Nephron (organoid): ENCODE measurements at regions not wholly inside any gene's neighbourhood (a gene's known extent, or its start where the extent isn't known, plus 50 kb on each side); places are given as distances from the start of the nearest gene placed in this dataset.

Experiments used
- H3K27ac Mint-ChIP-seq, 3 experiments: 2 replicates each; pipeline ENCODE4 v1.8.0; 2020; ENCODE audit warnings: mixed read lengths in 3 of 3, mild to moderate bottlenecking in 2 of 3, moderate library complexity in 1 of 3
- H3K27me3 Mint-ChIP-seq: 2 replicates; pipeline ENCODE4 v1.8.0; 2021; ENCODE audit warnings: low read depth, mild to moderate bottlenecking, moderate library complexity, mixed read lengths
- H3K36me3 Mint-ChIP-seq: 2 replicates; pipeline ENCODE4 v1.8.0; 2020; ENCODE audit warnings: low read depth, mixed read lengths
- H3K4me1 Mint-ChIP-seq: 2 replicates; pipeline ENCODE4 v1.8.0; 2020; ENCODE audit warnings: mixed read lengths
- H3K4me3 Mint-ChIP-seq, 3 experiments: 2 replicates each; pipeline ENCODE4 v1.8.0; 2020; ENCODE audit warnings: mild to moderate bottlenecking in 3 of 3, mixed read lengths in 3 of 3, moderate library complexity in 2 of 3
- H3K9me3 Mint-ChIP-seq: 2 replicates; pipeline ENCODE4 v1.8.0; 2020; ENCODE audit warnings: mixed read lengths
- TF ChIP-seq, protein P1 (sequence below), 3 experiments: fragments of 200-600 bp; sonication (generic); IDR thresholded peaks; one replicate each; pipeline ENCODE4 v1.5.0; 2021; ENCODE audit warnings: antibody characterized with exemption in 3 of 3; ENCODE audit not compliant: unreplicated experiment in 3 of 3

DNA sequence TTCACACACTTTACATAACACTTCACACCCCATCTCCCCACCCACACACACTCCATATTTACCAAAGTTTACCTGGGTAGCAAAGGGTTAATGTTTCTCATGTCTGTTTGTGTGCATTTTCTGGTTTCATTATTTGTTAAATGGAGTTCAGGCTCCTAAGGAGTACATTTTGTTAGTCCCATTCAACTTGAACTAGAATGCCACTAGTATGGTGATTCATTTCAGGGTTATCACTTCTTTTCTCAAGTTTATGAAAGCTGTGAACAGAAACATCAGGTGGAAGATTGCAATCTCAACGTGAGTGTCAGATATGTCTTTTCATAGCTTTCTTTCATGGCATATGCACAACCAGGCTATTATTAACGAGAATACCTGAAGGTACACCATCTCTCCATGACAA is 1027.5 kb downstream of the GATA3 start:
- no peaks in the 10 kb centered on the region for H3K4me1 Mint-ChIP-seq
- H3K36me3 Mint-ChIP-seq = no peaks in the 10 kb centered on the region
- TF ChIP-seq, protein P1, sequence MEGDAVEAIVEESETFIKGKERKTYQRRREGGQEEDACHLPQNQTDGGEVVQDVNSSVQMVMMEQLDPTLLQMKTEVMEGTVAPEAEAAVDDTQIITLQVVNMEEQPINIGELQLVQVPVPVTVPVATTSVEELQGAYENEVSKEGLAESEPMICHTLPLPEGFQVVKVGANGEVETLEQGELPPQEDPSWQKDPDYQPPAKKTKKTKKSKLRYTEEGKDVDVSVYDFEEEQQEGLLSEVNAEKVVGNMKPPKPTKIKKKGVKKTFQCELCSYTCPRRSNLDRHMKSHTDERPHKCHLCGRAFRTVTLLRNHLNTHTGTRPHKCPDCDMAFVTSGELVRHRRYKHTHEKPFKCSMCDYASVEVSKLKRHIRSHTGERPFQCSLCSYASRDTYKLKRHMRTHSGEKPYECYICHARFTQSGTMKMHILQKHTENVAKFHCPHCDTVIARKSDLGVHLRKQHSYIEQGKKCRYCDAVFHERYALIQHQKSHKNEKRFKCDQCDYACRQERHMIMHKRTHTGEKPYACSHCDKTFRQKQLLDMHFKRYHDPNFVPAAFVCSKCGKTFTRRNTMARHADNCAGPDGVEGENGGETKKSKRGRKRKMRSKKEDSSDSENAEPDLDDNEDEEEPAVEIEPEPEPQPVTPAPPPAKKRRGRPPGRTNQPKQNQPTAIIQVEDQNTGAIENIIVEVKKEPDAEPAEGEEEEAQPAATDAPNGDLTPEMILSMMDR (IDR thresholded peaks at IDR 0.05; ENCODE audit: unreplicated experiment in 3 of 3) = no peak
- no peak overlapping the region for H3K4me3 Mint-ChIP-seq
- peaks cover 21% of the 10 kb centered on the region for H3K27me3 Mint-ChIP-seq
- no peak overlapping the region for H3K27ac Mint-ChIP-seq
- H3K9me3 Mint-ChIP-seq = no peaks in the 10 kb centered on the region

DNA sequence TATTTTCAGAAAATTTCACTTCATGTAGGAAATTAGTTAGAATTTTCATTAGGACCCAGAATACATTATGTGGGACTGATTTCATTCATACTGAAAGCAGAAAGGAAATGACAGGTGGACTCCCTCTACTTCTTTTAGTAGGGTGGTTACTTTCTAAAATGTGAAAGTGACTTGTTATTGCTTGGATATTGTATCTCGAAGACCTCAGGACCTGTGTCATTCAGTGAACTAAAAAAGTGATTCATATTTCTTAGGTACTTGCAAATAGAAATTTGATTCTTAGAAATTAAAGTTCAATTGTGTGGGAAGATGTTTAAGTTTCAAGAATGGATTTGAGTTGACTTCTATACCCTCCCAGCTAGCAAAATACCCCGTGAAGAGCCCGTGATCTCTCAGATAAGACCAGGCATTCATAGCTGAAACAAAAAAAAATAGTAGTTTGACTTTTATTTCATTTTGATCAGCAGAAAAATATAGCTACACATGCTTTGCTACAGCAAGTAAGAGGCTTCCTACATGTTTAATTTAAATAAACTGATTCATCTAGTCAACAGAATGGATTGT is 1037.1 kb downstream of the GATA3 start:
- Mint-ChIP-seq H3K9me3 (no peaks in the 10 kb centered on the region), H3K36me3 (no peaks in the 10 kb centered on the region), H3K27me3 (no peaks in the 10 kb centered on the region), H3K4me1 (no peaks in the 10 kb centered on the region), H3K27ac (no peak overlapping the region), H3K4me3 (no peak overlapping the region)
- TF ChIP-seq, protein P1 (IDR thresholded peaks at IDR 0.05; ENCODE audit: unreplicated experiment in 3 of 3) = no peak

DNA sequence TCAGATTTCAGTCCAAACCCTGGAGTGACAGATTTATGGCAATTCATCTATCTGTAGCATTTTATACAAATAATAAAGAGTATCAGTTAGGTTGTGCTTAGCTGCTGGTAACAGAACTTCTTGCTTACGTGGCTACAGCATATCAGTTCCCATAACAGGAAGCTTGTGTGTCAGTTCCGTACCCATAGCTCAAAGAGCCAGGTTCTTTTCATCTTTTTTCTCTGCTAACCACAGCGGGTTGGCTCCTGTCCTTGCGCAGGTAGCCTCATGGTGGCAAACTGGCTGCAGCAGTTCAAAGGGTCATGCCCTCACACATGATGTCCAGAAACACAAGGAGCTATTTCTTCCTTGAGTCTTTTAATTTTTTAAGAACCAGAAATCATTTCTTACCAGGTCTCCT is 1041.8 kb downstream of the GATA3 start:
- Mint-ChIP-seq H3K36me3 (no peaks in the 10 kb centered on the region), H3K27ac (no peak overlapping the region), H3K9me3 (no peaks in the 10 kb centered on the region), H3K27me3 (no peaks in the 10 kb centered on the region), H3K4me3 (no peak overlapping the region), H3K4me1 (no peaks in the 10 kb centered on the region)
- TF ChIP-seq, protein P1 (IDR thresholded peaks at IDR 0.05; ENCODE audit: unreplicated experiment in 3 of 3) = no peak

DNA sequence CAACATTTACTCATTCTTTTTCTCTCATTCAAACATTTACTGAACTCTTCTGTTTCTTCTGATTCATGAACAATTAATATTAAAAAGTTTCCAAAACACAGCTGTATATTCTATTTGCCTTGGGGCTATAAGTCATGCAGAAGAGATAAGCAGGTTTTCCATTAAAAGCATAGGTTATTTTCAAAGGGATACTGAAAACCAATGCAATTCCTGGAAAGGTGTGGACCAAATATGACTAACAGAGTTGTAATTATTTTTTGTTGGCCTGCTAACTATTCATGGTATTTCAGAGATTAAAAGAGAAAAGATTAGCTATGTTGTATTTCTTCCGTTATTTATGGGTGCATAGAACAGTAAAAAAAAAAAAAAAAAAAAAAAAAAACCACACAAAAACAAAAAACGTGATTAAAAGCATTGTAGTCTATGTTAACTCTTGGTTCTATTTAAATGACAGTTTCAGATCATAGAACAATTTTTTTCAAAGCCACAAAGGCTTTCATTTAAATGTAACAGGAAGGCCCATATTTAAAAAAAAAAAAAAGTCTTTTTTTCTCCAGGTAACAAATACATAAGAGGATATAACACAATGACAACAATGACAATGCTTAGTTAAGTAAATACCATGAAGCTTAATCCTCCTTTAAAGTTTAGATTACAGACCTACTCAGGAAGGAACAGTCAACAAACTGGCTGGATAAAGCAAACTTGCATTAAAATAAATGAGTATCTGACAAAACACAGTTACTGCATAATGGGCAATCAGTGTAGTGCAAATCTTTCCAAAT is 1042.9 kb downstream of the GATA3 start:
- H3K9me3 Mint-ChIP-seq = no peaks in the 10 kb centered on the region
- TF ChIP-seq, protein P1 (IDR thresholded peaks at IDR 0.05; ENCODE audit: unreplicated experiment in 3 of 3) = no peak
- H3K4me1 Mint-ChIP-seq = no peaks in the 10 kb centered on the region
- no peak overlapping the region for H3K27ac Mint-ChIP-seq
- no peaks in the 10 kb centered on the region for H3K27me3 Mint-ChIP-seq
- no peaks in the 10 kb centered on the region for H3K36me3 Mint-ChIP-seq
- no peak overlapping the region for H3K4me3 Mint-ChIP-seq

DNA sequence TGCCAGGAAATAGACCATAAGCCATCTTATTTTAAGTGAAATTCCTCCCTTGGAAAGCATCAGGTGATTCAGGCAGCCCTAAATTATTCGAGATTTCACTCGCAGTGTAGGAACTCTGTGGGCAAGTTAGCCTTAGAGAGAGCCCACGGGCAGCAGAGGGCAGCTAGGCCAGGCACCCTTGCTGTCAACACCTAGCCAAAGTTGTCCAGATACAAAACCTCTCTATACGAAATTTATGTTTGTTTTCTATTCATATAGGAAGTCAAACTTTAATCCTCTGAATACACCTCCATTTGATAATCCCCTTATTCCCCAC is 1043.5 kb downstream of the GATA3 start:
- Mint-ChIP-seq H3K9me3 (no peaks in the 10 kb centered on the region), H3K27me3 (no peaks in the 10 kb centered on the region), H3K4me1 (no peaks in the 10 kb centered on the region), H3K4me3 (no peak overlapping the region), H3K27ac (no peak overlapping the region), H3K36me3 (no peaks in the 10 kb centered on the region)
- TF ChIP-seq, protein P1 (IDR thresholded peaks at IDR 0.05; ENCODE audit: unreplicated experiment in 3 of 3) = no peak

DNA sequence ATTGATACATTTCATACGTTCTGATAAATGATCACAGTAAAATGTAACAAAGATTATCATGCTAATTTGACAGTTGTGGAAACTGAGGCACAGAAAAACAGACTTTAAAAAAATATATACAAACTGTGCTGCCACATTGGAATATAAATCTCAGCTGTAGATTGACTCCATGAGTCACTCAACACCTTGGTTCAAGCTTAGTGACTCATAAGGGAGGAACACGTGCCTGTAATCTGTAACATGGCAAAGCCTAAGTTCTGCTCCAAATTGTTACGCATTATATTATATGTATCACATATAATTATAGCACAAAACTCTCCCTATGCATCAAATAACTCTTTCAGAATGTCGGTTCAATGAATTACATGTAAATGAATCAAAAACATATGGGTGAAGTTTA is 1047.5 kb downstream of the GATA3 start:
- TF ChIP-seq, protein P1 (IDR thresholded peaks at IDR 0.05; ENCODE audit: unreplicated experiment in 3 of 3) = no peak
- Mint-ChIP-seq H3K4me3 (no peak overlapping the region), H3K4me1 (no peaks in the 10 kb centered on the region), H3K9me3 (no peaks in the 10 kb centered on the region), H3K27ac (no peak overlapping the region), H3K27me3 (no peaks in the 10 kb centered on the region), H3K36me3 (no peaks in the 10 kb centered on the region)
